ENCODE measurements at regions not wholly inside any gene's neighbourhood (a gene's known extent, or its start where the extent isn't known, plus 50 kb on each side); places are given as distances from the start of the nearest gene placed in this dataset.

- TF ChIP-seq CTCF (IDR thresholded peaks at IDR 0.05; ENCODE audit: low read length) (no peak), EZH2 (optimal IDR thresholded peaks at IDR 0.05; ENCODE audit: low read depth, low read length) (no peak)
Measured at GRCh38 chr6:169131390-169131789, 122.3 kb downstream of the THBS2 start.
